K562 (cell line): ENCODE measurements at regions not wholly inside any gene's neighbourhood (a gene's known extent, or its start where the extent isn't known, plus 50 kb on each side); places are given as distances from the start of the nearest gene placed in this dataset.
"Not testable (repeated sequence)": the region's sequence is repeated elsewhere in the genome, so short reads cannot be mapped to it uniquely, and the experiment has no call there.

Source experiments
- ATAC-seq: fragments of 200-7000 bp; cut with Tn5 transposase; 3 replicates; pipeline ENCODE4 v1.9.1; 2020; ENCODE audit warnings: moderate library complexity
- BruUV-seq: library from RNA; stranded (reverse); fragments of 400-500 nt; replicated peaks from 2 replicates; lab custom pipeline; 2021; lab: Mats Ljungman, UMichigan
- CTCF ChIA-PET: fragments of 300-600 bp; formaldehyde crosslinking; extraction: SDS; loops from one replicate; lab custom pipeline; 2021; ENCODE audit warnings: low intra/inter-chr PET ratio; lab: Yijun Ruan, JAX
- POLR2A ChIA-PET: fragments of 300-600, 350-650 bp; sonication (Branson Sonifier 250); formaldehyde crosslinking; extraction: SDS; loops from one replicate; lab custom pipeline; 2021; ENCODE audit warnings: antibody characterized with exemption, inconsistent platforms; lab: Yijun Ruan, JAX
- DNase-seq, 4 experiments: peaks; one replicate each; pipeline versions ENCODE4 v3.0.0 to v3.0.0-alpha.2; 2011 to 2018; ENCODE audit warnings: low spot score in 3 of 4, mixed read lengths in 3 of 4; ENCODE audit errors: extremely low read depth in 1 of 4
- FAIRE-seq: peaks from 2 replicates; lab custom pipeline; 2011; peaks lifted over from hg19 to GRCh38; lab: Jason Lieb, UNC
- H2AFZ ChIP-seq: 2 replicates; pipeline ENCODE4 v1.6.0; 2011; ENCODE audit warnings: low read depth, low read length, control low read depth, inconsistent platforms
- H3K27ac ChIP-seq: fragments of 200-600 bp; 3 replicates; pipeline ENCODE4 v1.8.0; 2011; ENCODE audit warnings: low read depth, mild to moderate bottlenecking, control low read depth, inconsistent platforms, low read length, moderate library complexity, mixed read lengths; ENCODE audit errors: extremely low read depth
- H3K27me3 ChIP-seq, 2 experiments: fragments of 300-600 bp in 1 of 2; 2 replicates in 1 of 2; 3 replicates in 1 of 2; pipeline versions ENCODE4 v1.6.0 to v1.8.0; 2011; ENCODE audit warnings: inconsistent platforms in 2 of 2, low read length in 2 of 2, mild to moderate bottlenecking in 1 of 2, mixed read lengths in 1 of 2, moderate library complexity in 1 of 2; ENCODE audit not compliant: control insufficient read depth in 2 of 2, insufficient read depth in 2 of 2
- H3K36me3 ChIP-seq: fragments of 300-600 bp; 3 replicates; pipeline ENCODE4 v1.8.0; 2011; ENCODE audit warnings: mild to moderate bottlenecking, low read length, inconsistent platforms; ENCODE audit not compliant: control insufficient read depth, insufficient read depth
- H3K4me1 ChIP-seq, 2 experiments: fragments of 200-600 bp in 1 of 2; replicated peaks in 1 of 2; 2 replicates in 1 of 2; 3 replicates in 1 of 2; pipeline versions ENCODE4 v1.5.1 to v1.8.0; 2011; ENCODE audit warnings: inconsistent platforms in 2 of 2, low read length in 2 of 2, mild to moderate bottlenecking in 1 of 2, mixed read lengths in 1 of 2, moderate library complexity in 1 of 2; ENCODE audit not compliant: control insufficient read depth in 2 of 2, insufficient read depth in 2 of 2
- H3K4me2 ChIP-seq: 2 replicates; pipeline ENCODE4 v1.6.1; 2011; ENCODE audit warnings: low read length, control low read depth, inconsistent platforms, mixed read lengths; ENCODE audit not compliant: insufficient read depth
- H3K4me3 ChIP-seq: fragments of 200-600 bp; sonication (generic), shearing (Covaris generic); 2 replicates; pipeline ENCODE4 v1.5.1; 2016; ENCODE audit warnings: control low read depth, inconsistent platforms
- H3K79me2 ChIP-seq: fragments of 200-600 bp; 3 replicates; pipeline ENCODE4 v1.8.0; 2011; ENCODE audit warnings: low read length, inconsistent platforms; ENCODE audit not compliant: control insufficient read depth, insufficient read depth
- H3K9ac ChIP-seq, 2 experiments: 2 replicates each; pipeline versions ENCODE4 v1.6.0 to v1.6.1; 2011; ENCODE audit warnings: low read depth in 2 of 2, low read length in 2 of 2, control low read depth in 1 of 2, inconsistent platforms in 1 of 2, mild to moderate bottlenecking in 1 of 2, mixed read lengths in 1 of 2; ENCODE audit not compliant: insufficient read depth in 1 of 2
- H3K9me1 ChIP-seq: one replicate; pipeline ENCODE4 v1.6.0; 2011; ENCODE audit warnings: inconsistent platforms, mild to moderate bottlenecking, low read length, moderate library complexity; ENCODE audit not compliant: control insufficient read depth, insufficient read depth
- H3K9me3 ChIP-seq: replicated peaks from 2 replicates; pipeline ENCODE4 v1.5.1; 2011; ENCODE audit warnings: low read depth, low read length, inconsistent platforms; ENCODE audit not compliant: control insufficient read depth, insufficient read depth
- H4K20me1 ChIP-seq: replicated peaks from 2 replicates; pipeline ENCODE4 v1.6.1; 2011; ENCODE audit warnings: low read length, inconsistent platforms, mixed read lengths; ENCODE audit not compliant: control insufficient read depth, insufficient read depth
- ARID1B ChIP-seq: fragments of 450-650 bp; IDR thresholded peaks from 2 replicates; pipeline ENCODE4 v1.6.1; 2016; ENCODE audit warnings: antibody characterized with exemption, mild to moderate bottlenecking, inconsistent platforms
- CBFA2T2 ChIP-seq: fragments of 450-650 bp; conservative IDR thresholded peaks from 2 replicates; pipeline ENCODE4 v1.6.1; 2017; ENCODE audit warnings: mild to moderate bottlenecking
- CBFA2T3 ChIP-seq: fragments of 450-650 bp; IDR thresholded peaks from 2 replicates; pipeline ENCODE4 v1.6.1; 2017
- DPF2 ChIP-seq: fragments of 450-650 bp; IDR thresholded peaks from 2 replicates; pipeline ENCODE4 v1.6.1; 2016
- FOXM1 ChIP-seq, 2 experiments: fragments of 450-650 bp in 1 of 2; sonication (generic) in 1 of 2; formaldehyde crosslinking in 1 of 2; IDR thresholded peaks; 2 replicates each; pipeline versions ENCODE4 v1.6.1 to v1.9.0; 2017 to 2022; ENCODE audit warnings: low read depth in 2 of 2, mild to moderate bottlenecking in 2 of 2, missing genetic modification reagents in 1 of 2, moderate library complexity in 1 of 2
- HDAC3 ChIP-seq: fragments of 450-650 bp; IDR thresholded peaks from 2 replicates; pipeline ENCODE4 v1.6.1; 2018; ENCODE audit warnings: borderline replicate concordance, mild to moderate bottlenecking, moderate library complexity; ENCODE audit not compliant: partially characterized antibody
- LEF1 ChIP-seq: fragments of 450-650 bp; IDR thresholded peaks from 2 replicates; pipeline ENCODE4 v1.6.1; 2016; ENCODE audit warnings: mild to moderate bottlenecking
- MTA2 ChIP-seq: fragments of 450-650 bp; IDR thresholded peaks from 2 replicates; pipeline ENCODE4 v1.6.1; 2016; ENCODE audit warnings: low read depth
- NCOA2 ChIP-seq, 2 experiments: fragments of 450-650 bp; IDR thresholded peaks; 2 replicates each; pipeline ENCODE4 v1.6.1; 2018; ENCODE audit warnings: mild to moderate bottlenecking in 2 of 2, moderate library complexity in 1 of 2; ENCODE audit not compliant: partially characterized antibody in 2 of 2
- NCOR1 ChIP-seq: fragments of 450-650 bp; IDR thresholded peaks from 2 replicates; pipeline ENCODE4 v1.6.1; 2016; ENCODE audit warnings: mild to moderate bottlenecking, moderate library complexity
- RBFOX2 ChIP-seq: fragments of 200-400 bp; formaldehyde crosslinking; IDR thresholded peaks from 2 replicates; pipeline ENCODE4 v1.6.1; 2017; ENCODE audit warnings: low read depth, mild to moderate bottlenecking, low read length, moderate library complexity
- SMARCA4 ChIP-seq: fragments of 450-650 bp; IDR thresholded peaks from 2 replicates; pipeline ENCODE4 v1.6.1; 2016
- SOX6 ChIP-seq: fragments of 450-650 bp; IDR thresholded peaks from 2 replicates; pipeline ENCODE4 v1.6.1; 2014; ENCODE audit warnings: mild to moderate bottlenecking
- TAL1 ChIP-seq: fragments of 450-650 bp; IDR thresholded peaks from 2 replicates; pipeline ENCODE4 v1.6.1; 2016; ENCODE audit warnings: mild to moderate bottlenecking
- TEAD4 ChIP-seq, 2 experiments: sonication (generic) in 1 of 2; formaldehyde crosslinking in 1 of 2; IDR thresholded peaks; 2 replicates each; pipeline versions ENCODE4 v1.6.1 to v1.8.0; 2012 to 2022; ENCODE audit warnings: borderline replicate concordance in 1 of 2, inconsistent platforms in 1 of 2, low read length in 1 of 2, mild to moderate bottlenecking in 1 of 2, missing genetic modification reagents in 1 of 2
- WGBS: fragments of 100-300 bp; shearing (Covaris generic); methylation state at CpG from one replicate; pipeline ENCODE4 v1.1.6; 2016; ENCODE audit warnings: low coverage, mixed read lengths; ENCODE audit not compliant: insufficient coverage; ENCODE audit errors: missing lambda C conversion rate; 5-methylcytosine and 5-hydroxymethylcytosine counted together
- in situ Hi-C: fragments of 300-500 bp; cut with MboI; formaldehyde crosslinking; loops from 4 replicates; pipeline ENCODE4 v1.15.0; 2018; ENCODE audit warnings: inconsistent platforms, mixed read lengths
- intact Hi-C: fragments of 100-400 bp; cut with micrococcal nuclease; formaldehyde crosslinking; loops from 2 replicates; pipeline ENCODE4 v1.14.2; 2022
- TF ChIP-seq, protein P1 (sequence below), 2 experiments: fragments of 450-650 bp; IDR thresholded peaks; 2 replicates each; pipeline ENCODE4 v1.6.1; 2016
- TF ChIP-seq, protein P2 (sequence below): sonication (generic); IDR thresholded peaks from 2 replicates; pipeline ENCODE4 v1.6.1; 2016
- TF ChIP-seq, protein P3 (sequence below): fragments of 450-650 bp; IDR thresholded peaks from 2 replicates; pipeline ENCODE4 v1.6.1; 2016

DNA sequence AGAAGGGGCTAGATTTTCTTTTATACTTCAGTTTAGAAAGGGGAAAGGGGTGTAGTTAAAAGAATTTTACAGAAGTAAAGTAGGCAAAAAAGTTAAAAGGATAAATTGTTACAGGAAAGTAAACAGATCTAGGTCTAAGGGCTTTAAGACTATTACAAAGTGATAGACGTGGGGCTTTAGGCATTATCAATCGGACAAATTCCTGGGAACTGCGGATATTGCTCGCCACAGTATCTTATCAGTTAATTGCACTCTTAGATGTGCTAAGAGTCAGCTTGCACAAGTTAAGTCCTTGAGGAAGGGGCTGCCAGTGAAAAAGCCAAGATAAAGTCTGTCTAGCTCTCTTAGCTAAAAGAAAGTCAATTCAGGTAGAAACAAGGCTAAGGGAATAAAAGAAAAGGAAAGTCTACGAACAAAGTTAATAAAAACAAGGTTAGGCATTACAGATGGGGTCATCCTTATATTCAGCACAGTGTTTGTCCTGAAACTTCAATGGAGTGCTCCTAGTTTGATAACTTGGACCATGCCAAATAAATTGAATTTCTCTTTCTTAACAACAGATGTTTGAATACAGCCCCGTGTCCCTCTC, 125.4 kb downstream of the ART5 start:
- H3K79me2 ChIP-seq = peaks cover 20% of the 10 kb centered on the region; the same call in 2 of the 3 replicates
- DNase-seq; FAIRE-seq; BruUV-seq; H3K9me1 ChIP-seq; H3K4me3 ChIP-seq; CTCF ChIA-PET; in situ Hi-C loops; H3K27me3 ChIP-seq; intact Hi-C loops; H4K20me1 ChIP-seq; ATAC-seq; H3K36me3 ChIP-seq; TF ChIP-seq FOXM1 (CRISPR knock-in tag; IDR thresholded peaks at IDR 0.05; ENCODE audit: low read depth); TEAD4 (CRISPR knock-in tag; IDR thresholded peaks at IDR 0.05; ENCODE audit: borderline replicate concordance): not testable (repeated sequence)
- peaks cover 19% of the 10 kb centered on the region for H3K9me3 ChIP-seq
- H3K4me1 ChIP-seq = peaks cover 0 to 14% of the 10 kb centered on the region in 2 experiments; a peak in 3 of 5 replicates
- H2AFZ ChIP-seq = peak overlapping the region; percentile 19; the same call in 1 of the 2 replicates
- POLR2A ChIA-PET = interaction anchor here (1.4 kb wide), 1 partner anchor 9 kb away, joined by 4 read pairs; no protein-coding TSS in a partner anchor
- peak overlapping the region; percentile 55 for H3K4me2 ChIP-seq
- 0 out of 2 replicates have a peak, but pooled peaks have one; percentile 34 for TF ChIP-seq FOXM1 (IDR thresholded peaks at IDR 0.05; ENCODE audit: low read depth)
- TF ChIP-seq SOX6 = peak; percentile 28; the same call in 1 of the 2 replicates
- peak; percentile 72 for TF ChIP-seq NCOR1
- TF ChIP-seq, protein P1, sequence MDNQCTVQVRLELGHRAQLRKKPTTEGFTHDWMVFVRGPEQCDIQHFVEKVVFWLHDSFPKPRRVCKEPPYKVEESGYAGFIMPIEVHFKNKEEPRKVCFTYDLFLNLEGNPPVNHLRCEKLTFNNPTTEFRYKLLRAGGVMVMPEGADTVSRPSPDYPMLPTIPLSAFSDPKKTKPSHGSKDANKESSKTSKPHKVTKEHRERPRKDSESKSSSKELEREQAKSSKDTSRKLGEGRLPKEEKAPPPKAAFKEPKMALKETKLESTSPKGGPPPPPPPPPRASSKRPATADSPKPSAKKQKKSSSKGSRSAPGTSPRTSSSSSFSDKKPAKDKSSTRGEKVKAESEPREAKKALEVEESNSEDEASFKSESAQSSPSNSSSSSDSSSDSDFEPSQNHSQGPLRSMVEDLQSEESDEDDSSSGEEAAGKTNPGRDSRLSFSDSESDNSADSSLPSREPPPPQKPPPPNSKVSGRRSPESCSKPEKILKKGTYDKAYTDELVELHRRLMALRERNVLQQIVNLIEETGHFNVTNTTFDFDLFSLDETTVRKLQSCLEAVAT (IDR thresholded peaks at IDR 0.05) = peak in 1 of 2 experiments; percentile 37; a peak in 1 of 4 replicates
- TF ChIP-seq, protein P2, sequence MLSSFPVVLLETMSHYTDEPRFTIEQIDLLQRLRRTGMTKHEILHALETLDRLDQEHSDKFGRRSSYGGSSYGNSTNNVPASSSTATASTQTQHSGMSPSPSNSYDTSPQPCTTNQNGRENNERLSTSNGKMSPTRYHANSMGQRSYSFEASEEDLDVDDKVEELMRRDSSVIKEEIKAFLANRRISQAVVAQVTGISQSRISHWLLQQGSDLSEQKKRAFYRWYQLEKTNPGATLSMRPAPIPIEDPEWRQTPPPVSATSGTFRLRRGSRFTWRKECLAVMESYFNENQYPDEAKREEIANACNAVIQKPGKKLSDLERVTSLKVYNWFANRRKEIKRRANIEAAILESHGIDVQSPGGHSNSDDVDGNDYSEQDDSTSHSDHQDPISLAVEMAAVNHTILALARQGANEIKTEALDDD = 0 out of 2 replicates have a peak, but pooled peaks have one; percentile 21
- TF ChIP-seq LEF1 = peak; percentile 29; the same call in 1 of the 2 replicates
- peak; percentile 76 for TF ChIP-seq TAL1
- TF ChIP-seq NCOA2 (IDR thresholded peaks at IDR 0.05; ENCODE audit: partially characterized antibody in 2 of 2) = peak in 1 of 2 experiments; percentile 15
- peak; percentile 88 for TF ChIP-seq ARID1B
- TF ChIP-seq HDAC3 = peak; percentile 29
- TF ChIP-seq, protein P3, sequence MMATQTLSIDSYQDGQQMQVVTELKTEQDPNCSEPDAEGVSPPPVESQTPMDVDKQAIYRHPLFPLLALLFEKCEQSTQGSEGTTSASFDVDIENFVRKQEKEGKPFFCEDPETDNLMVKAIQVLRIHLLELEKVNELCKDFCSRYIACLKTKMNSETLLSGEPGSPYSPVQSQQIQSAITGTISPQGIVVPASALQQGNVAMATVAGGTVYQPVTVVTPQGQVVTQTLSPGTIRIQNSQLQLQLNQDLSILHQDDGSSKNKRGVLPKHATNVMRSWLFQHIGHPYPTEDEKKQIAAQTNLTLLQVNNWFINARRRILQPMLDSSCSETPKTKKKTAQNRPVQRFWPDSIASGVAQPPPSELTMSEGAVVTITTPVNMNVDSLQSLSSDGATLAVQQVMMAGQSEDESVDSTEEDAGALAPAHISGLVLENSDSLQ = peak; percentile 71
- peak; percentile 71 for TF ChIP-seq SMARCA4
- TF ChIP-seq TEAD4 (IDR thresholded peaks at IDR 0.05; ENCODE audit: low read length) = peak; percentile 40; the same call in 1 of the 2 replicates
- peak; percentile 61 for TF ChIP-seq RBFOX2
- TF ChIP-seq CBFA2T2 = peak; percentile 69
- TF ChIP-seq DPF2 = peak; percentile 67; the same call in 1 of the 2 replicates
- TF ChIP-seq CBFA2T3 = peak; percentile 78
- peak; percentile 50 for TF ChIP-seq MTA2
- peak overlapping the region; percentile 80 for H3K27ac ChIP-seq
- 0% methylated on average over 6 of the region's 6 CpGs for WGBS
- peak overlapping the region in 1 of 2 experiments; percentile 49; a peak in 2 of 4 replicates for H3K9ac ChIP-seq
